GM12873 (cell line): ENCODE measurements at regions not wholly inside any gene's neighbourhood (a gene's known extent, or its start where the extent isn't known, plus 50 kb on each side); places are given as distances from the start of the nearest gene placed in this dataset.

ENCODE experiments used
- CTCF ChIP-seq: IDR thresholded peaks from 2 replicates; pipeline ENCODE4 v1.5.1; 2012; ENCODE audit warnings: low read depth, mild to moderate bottlenecking, moderate library complexity, low read length, control low read depth; ENCODE audit not compliant: insufficient read depth; ENCODE audit errors: missing control alignments

GRCh38 chr3:197434830-197435229 lies 120.9 kb downstream of the BDH1 start:
- TF ChIP-seq CTCF, result no peak

- TF ChIP-seq CTCF, result no peak
These were observed 123.2 kb downstream of the BDH1 start for GRCh38 chr3:197432384-197433127.

DNA sequence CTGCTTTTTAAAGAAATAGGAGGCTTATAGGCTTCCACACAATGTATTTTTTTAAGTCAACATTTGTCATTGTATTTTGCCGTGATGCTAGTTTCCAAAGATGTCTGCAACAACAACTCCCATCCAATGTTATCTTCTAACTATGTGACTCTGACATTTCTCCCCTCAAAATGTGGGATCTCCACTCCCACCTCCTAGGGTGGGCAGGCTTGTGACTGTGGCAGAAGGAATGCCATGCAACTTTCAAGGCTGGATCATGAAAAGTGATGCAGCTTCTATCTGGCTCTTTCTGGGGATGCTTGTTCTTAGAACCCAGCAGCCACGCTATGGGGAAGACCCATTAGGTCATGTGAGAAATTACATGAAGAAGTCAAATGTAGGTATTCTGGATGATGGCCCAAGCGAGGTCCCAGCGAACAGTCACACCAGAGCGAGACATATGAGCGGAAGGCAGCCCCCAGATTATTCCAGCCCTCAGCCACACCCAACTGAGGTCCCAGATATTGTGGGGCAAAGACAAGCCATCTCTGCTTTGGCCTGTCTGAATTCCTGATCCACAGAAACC lies 124.3 kb downstream of the BDH1 start:
- TF ChIP-seq CTCF, result no peak

DNA sequence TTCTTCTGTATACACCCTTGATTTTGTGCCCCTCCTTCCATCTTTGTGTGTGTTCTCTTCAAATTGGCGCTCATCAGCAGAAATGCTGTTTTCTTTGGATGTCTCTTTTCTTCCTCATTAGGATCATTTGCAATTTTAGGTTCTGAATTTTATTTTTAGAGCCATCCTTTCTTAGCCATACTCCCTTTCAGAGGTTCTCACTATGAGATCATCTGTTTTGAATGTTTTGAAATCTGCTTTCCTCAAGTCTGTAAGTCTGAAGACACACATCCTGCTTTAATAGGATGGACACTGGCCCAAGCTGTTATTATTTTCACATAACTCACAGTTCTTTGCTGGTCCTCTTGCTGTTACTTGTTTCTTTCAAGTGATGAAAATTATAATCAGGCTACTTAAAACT lies 124.8 kb downstream of the BDH1 start:
- TF ChIP-seq CTCF, result no peak

DNA sequence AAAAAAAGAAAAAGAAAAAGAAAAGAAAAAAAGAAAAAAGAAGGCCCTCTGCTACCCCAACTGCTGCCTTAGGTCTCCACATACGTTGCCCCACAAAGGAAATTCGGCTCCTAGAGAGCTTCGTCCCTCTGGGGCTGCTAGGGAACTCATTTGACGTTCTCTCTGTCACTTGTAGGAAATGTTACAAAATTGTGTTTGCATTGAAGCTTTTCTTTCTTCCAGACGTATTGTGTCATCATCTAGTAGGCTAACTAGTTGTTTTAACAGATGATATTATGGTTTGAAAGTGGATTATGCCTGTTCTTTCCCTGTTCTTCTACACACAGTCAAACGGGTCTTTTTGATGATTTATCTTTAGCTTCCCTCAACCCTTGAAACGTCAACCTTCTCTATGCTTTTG lies 125.3 kb downstream of the BDH1 start:
- no peak for TF ChIP-seq CTCF

DNA sequence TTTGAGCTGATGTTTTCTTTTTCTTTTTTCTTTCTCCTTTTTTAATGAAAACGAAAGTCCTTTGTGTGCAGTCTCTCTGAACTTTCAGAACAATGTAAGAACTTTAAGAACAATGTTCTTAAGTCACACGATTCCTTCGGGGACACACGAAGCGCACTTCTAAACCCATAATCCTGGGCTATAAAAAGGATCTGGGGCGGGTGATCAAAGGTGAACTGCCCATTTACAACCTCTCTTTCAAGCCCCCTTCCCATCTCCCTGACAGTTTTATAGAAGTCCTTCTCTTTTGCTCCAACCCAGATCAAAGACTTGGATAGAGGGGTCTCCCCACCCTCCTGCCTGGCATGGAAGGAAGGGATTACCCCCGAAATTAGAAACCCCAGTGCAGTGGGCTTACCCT lies 126.8 kb downstream of the BDH1 start:
- no peak for TF ChIP-seq CTCF

GRCh38 chr3:197428117-197428801 lies 127.5 kb downstream of the BDH1 start:
- no peak for TF ChIP-seq CTCF
